ENCODE measurements at regions not wholly inside any gene's neighbourhood (a gene's known extent, or its start where the extent isn't known, plus 50 kb on each side); places are given as distances from the start of the nearest gene placed in this dataset.

GRCh38 chr4:124210746-124211145 is 501.8 kb downstream of the ANKRD50 start (continued):
- TF ChIP-seq, protein P1, sequence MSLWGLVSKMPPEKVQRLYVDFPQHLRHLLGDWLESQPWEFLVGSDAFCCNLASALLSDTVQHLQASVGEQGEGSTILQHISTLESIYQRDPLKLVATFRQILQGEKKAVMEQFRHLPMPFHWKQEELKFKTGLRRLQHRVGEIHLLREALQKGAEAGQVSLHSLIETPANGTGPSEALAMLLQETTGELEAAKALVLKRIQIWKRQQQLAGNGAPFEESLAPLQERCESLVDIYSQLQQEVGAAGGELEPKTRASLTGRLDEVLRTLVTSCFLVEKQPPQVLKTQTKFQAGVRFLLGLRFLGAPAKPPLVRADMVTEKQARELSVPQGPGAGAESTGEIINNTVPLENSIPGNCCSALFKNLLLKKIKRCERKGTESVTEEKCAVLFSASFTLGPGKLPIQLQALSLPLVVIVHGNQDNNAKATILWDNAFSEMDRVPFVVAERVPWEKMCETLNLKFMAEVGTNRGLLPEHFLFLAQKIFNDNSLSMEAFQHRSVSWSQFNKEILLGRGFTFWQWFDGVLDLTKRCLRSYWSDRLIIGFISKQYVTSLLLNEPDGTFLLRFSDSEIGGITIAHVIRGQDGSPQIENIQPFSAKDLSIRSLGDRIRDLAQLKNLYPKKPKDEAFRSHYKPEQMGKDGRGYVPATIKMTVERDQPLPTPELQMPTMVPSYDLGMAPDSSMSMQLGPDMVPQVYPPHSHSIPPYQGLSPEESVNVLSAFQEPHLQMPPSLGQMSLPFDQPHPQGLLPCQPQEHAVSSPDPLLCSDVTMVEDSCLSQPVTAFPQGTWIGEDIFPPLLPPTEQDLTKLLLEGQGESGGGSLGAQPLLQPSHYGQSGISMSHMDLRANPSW (CRISPR knock-in tag; conservative IDR thresholded peaks at IDR 0.05; ENCODE audit: low read depth): no peak
- TF ChIP-seq, protein P2, sequence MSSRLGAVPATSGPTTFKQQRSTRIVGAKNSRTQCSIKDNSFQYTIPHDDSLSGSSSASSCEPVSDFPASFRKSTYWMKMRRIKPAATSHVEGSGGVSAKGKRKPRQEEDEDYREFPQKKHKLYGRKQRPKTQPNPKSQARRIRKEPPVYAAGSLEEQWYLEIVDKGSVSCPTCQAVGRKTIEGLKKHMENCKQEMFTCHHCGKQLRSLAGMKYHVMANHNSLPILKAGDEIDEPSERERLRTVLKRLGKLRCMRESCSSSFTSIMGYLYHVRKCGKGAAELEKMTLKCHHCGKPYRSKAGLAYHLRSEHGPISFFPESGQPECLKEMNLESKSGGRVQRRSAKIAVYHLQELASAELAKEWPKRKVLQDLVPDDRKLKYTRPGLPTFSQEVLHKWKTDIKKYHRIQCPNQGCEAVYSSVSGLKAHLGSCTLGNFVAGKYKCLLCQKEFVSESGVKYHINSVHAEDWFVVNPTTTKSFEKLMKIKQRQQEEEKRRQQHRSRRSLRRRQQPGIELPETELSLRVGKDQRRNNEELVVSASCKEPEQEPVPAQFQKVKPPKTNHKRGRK (CRISPR knock-in tag; IDR thresholded peaks at IDR 0.05; ENCODE audit: borderline replicate concordance): no peak

DNA sequence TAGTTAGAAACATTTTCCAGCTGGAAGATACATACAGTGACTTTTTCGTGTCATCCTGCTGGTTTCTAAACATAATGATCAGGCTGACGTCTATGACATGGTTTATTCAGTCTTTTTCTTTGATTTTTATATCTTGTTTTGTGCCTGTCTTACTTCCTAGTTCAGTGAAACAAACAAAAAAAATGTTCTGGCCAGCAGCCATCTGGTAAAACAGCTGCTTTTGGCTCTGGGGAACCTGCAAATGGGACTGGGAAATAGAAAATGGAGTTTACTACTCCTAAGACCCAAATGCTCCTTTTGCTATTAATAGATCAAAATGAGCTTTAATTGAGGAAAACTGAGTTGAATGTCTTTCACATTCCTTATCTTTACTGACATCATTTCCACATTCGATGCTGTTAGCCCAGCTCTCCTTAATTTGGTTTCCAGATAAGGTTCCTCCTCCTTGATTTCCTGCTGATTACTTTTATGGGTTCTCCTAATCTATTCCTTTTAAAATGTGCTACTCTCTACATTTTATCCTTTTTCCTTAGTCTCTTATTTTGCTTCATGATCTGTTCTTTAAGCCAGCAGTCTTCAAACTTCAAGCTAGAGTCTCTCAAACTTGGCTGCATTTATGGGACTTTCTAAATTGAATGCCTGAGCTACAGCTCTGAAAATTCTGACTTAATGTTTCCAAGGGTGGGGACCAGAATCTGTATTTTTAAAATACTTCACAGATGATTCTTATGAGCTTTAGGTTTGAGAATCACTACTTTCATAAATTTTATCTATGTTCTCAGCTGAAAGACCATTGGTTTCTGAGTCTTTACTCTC is 499.5 kb downstream of the ANKRD50 start:
- TF ChIP-seq, protein P3, sequence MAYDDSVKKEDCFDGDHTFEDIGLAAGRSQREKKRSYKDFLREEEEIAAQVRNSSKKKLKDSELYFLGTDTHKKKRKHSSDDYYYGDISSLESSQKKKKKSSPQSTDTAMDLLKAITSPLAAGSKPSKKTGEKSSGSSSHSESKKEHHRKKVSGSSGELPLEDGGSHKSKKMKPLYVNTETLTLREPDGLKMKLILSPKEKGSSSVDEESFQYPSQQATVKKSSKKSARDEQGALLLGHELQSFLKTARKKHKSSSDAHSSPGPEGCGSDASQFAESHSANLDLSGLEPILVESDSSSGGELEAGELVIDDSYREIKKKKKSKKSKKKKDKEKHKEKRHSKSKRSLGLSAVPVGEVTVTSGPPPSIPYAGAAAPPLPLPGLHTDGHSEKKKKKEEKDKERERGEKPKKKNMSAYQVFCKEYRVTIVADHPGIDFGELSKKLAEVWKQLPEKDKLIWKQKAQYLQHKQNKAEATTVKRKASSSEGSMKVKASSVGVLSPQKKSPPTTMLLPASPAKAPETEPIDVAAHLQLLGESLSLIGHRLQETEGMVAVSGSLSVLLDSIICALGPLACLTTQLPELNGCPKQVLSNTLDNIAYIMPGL (CRISPR knock-in tag; IDR thresholded peaks at IDR 0.05): no peak
- TF ChIP-seq ETV6 (CRISPR knock-in tag; IDR thresholded peaks at IDR 0.05): no peak
- TF ChIP-seq SMAD4 (CRISPR knock-in tag; IDR thresholded peaks at IDR 0.05): no peak
- no peak for TF ChIP-seq TEAD1 (CRISPR knock-in tag; IDR thresholded peaks at IDR 0.05)
- TF ChIP-seq, protein P4, sequence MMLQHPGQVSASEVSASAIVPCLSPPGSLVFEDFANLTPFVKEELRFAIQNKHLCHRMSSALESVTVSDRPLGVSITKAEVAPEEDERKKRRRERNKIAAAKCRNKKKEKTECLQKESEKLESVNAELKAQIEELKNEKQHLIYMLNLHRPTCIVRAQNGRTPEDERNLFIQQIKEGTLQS (CRISPR knock-in tag; conservative IDR thresholded peaks at IDR 0.05): no peak
- no peak for TF ChIP-seq ATF1 (CRISPR knock-in tag; IDR thresholded peaks at IDR 0.05)
- TF ChIP-seq, protein P2 (CRISPR knock-in tag; IDR thresholded peaks at IDR 0.05; ENCODE audit: borderline replicate concordance): no peak
- TF ChIP-seq ZNF423 (CRISPR knock-in tag; IDR thresholded peaks at IDR 0.05): no peak
- no peak for TF ChIP-seq E2F5 (CRISPR knock-in tag; IDR thresholded peaks at IDR 0.05)
- no peak for TF ChIP-seq TEAD4 (CRISPR knock-in tag; IDR thresholded peaks at IDR 0.05)
- TF ChIP-seq CREM (CRISPR knock-in tag; IDR thresholded peaks at IDR 0.05): no peak
- H3K27ac Mint-ChIP-seq: no peak overlapping the region
- no peak overlapping the region for H3K4me3 Mint-ChIP-seq
- CTCF ChIA-PET: no interaction called here
- no peak for ATAC-seq
- no peak for DNase-seq (ENCODE audit: low spot score)
- no peaks in the 10 kb centered on the region for H3K36me3 Mint-ChIP-seq
- peaks cover 12% of the 10 kb centered on the region for H3K4me1 Mint-ChIP-seq
- POLR2A ChIA-PET: no interaction called here
- H3K9me3 Mint-ChIP-seq: 0 out of 2 replicates have a peak, but pooled peaks cover 4% of the 10 kb centered on the region
- no peaks in the 10 kb centered on the region for H3K27me3 Mint-ChIP-seq (ENCODE audit: low read depth)

DNA sequence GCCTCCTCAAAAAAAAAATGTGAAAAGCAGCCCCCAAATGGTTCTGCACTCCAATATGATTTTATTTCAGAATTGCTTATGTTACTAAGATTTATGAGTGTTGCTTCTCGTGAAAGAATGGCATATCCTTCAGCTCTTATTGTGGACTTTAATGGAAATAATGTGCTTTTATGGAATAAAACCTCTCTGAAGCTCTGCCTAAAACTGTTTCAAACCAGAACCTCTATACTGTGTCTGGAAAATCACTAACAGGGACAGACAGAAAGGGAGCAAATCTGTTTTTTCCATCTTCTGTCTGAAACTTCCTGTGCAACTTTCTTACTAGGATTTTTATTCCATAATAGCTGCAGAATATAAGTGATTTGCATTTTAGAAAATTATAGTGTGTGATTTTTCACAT is 493.1 kb downstream of the ANKRD50 start:
- Mint-ChIP-seq H3K4me3 (no peak overlapping the region), H3K4me1 (no peaks in the 10 kb centered on the region), H3K27ac (no peak overlapping the region), H3K36me3 (no peaks in the 10 kb centered on the region), H3K27me3 (ENCODE audit: low read depth) (no peaks in the 10 kb centered on the region), H3K9me3 (0 out of 2 replicates have a peak, but pooled peaks cover 3% of the 10 kb centered on the region)
- ChIA-PET POLR2A (no interaction called here), CTCF (no interaction called here)
- ATAC-seq (no peak), DNase-seq (ENCODE audit: low spot score) (no peak)
- TF ChIP-seq, protein P4 (CRISPR knock-in tag; conservative IDR thresholded peaks at IDR 0.05): no peak
- TF ChIP-seq GTF2I (CRISPR knock-in tag; conservative IDR thresholded peaks at IDR 0.05): no peak
- no peak for TF ChIP-seq ELF4 (CRISPR knock-in tag; IDR thresholded peaks at IDR 0.05; ENCODE audit: low read depth)
- TF ChIP-seq, protein P5, sequence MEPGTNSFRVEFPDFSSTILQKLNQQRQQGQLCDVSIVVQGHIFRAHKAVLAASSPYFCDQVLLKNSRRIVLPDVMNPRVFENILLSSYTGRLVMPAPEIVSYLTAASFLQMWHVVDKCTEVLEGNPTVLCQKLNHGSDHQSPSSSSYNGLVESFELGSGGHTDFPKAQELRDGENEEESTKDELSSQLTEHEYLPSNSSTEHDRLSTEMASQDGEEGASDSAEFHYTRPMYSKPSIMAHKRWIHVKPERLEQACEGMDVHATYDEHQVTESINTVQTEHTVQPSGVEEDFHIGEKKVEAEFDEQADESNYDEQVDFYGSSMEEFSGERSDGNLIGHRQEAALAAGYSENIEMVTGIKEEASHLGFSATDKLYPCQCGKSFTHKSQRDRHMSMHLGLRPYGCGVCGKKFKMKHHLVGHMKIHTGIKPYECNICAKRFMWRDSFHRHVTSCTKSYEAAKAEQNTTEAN (CRISPR knock-in tag; IDR thresholded peaks at IDR 0.05): no peak
- TF ChIP-seq, protein P3 (CRISPR knock-in tag; IDR thresholded peaks at IDR 0.05): no peak
- no peak for TF ChIP-seq TCF7 (CRISPR knock-in tag; IDR thresholded peaks at IDR 0.05; ENCODE audit: low read depth)
- no peak for TF ChIP-seq SOX15 (CRISPR knock-in tag; IDR thresholded peaks at IDR 0.05)
- no peak for TF ChIP-seq JAZF1 (CRISPR knock-in tag; IDR thresholded peaks at IDR 0.05)
- no peak for TF ChIP-seq FOXP1 (CRISPR knock-in tag; IDR thresholded peaks at IDR 0.05; ENCODE audit: borderline replicate concordance)

Measured in WTC11 (cell line).